ENCODE measurements at regions not wholly inside any gene's neighbourhood (a gene's known extent, or its start where the extent isn't known, plus 50 kb on each side); places are given as distances from the start of the nearest gene placed in this dataset.

GRCh38 chrX:121781991-121782390, 734.6 kb downstream of the GLUD2 start:
- TF ChIP-seq EP300 (IDR thresholded peaks at IDR 0.05) (no peak), CTCF (IDR thresholded peaks at IDR 0.05) (no peak), POLR2A (IDR thresholded peaks at IDR 0.05) (no peak)
- Histone ChIP-seq H3K4me1 (no peaks in the 10 kb centered on the region), H3K9me3 (no peaks in the 10 kb centered on the region), H3K27me3 (no peaks in the 10 kb centered on the region), H3K27ac (no peak overlapping the region), H3K4me3 (no peak overlapping the region), H3K36me3 (peaks cover 0 to 3% (median 0%) of the 10 kb centered on the region in 3 donors)
- no peak for DNase-seq (ENCODE audit: low spot score in 2 of 2)

- TF ChIP-seq CTCF (IDR thresholded peaks at IDR 0.05) (no peak), EP300 (IDR thresholded peaks at IDR 0.05) (no peak)
- 63 to 73% methylated on average over 2 of the region's 2 CpGs for WGBS, 2 donors
- H3K4me3 ChIP-seq, result no peak overlapping the region
- no peaks in the 10 kb centered on the region for H3K4me1 ChIP-seq
- no peak overlapping the region for H3K27ac ChIP-seq
- no peaks in the 10 kb centered on the region for H3K9me3 ChIP-seq
- H3K27me3 ChIP-seq, result no peaks in the 10 kb centered on the region
- H3K36me3 ChIP-seq, result peaks cover 0 to 3% (median 0%) of the 10 kb centered on the region in 3 donors
- DNase-seq (ENCODE audit: low spot score in 2 of 2), result no peak
Observed at GRCh38 chrX:121782544-121782943, 735.1 kb downstream of the GLUD2 start.

- Histone ChIP-seq H3K9me3 (no peaks in the 10 kb centered on the region), H3K4me3 (no peak overlapping the region), H3K4me1 (no peaks in the 10 kb centered on the region), H3K27me3 (no peaks in the 10 kb centered on the region), H3K27ac (no peak overlapping the region), H3K36me3 (peaks cover 0 to 3% (median 0%) of the 10 kb centered on the region in 3 donors)
- no peak for DNase-seq (ENCODE audit: low spot score in 2 of 2)
- 50 to 59% methylated on average over 2 to 3 of the region's 3 CpGs for WGBS, 2 donors
- TF ChIP-seq POLR2A (IDR thresholded peaks at IDR 0.05), result no peak
- TF ChIP-seq EP300 (IDR thresholded peaks at IDR 0.05), result no peak
- TF ChIP-seq CTCF (IDR thresholded peaks at IDR 0.05), result no peak
Observed at GRCh38 chrX:121782976-121783375, 735.6 kb downstream of the GLUD2 start.

- TF ChIP-seq POLR2A (IDR thresholded peaks at IDR 0.05), result no peak
- no peak for TF ChIP-seq EP300 (IDR thresholded peaks at IDR 0.05)
- TF ChIP-seq CTCF (IDR thresholded peaks at IDR 0.05), result no peak
Observed at GRCh38 chrX:121802881-121803412, 755.5 kb downstream of the GLUD2 start.

GRCh38 chrX:121823406-121823805, 776.0 kb downstream of the GLUD2 start:
- Histone ChIP-seq H3K9me3 (no peaks in the 10 kb centered on the region), H3K27ac (no peak overlapping the region), H3K27me3 (no peaks in the 10 kb centered on the region), H3K4me3 (no peak overlapping the region), H3K4me1 (no peaks in the 10 kb centered on the region), H3K36me3 (no peaks in the 10 kb centered on the region)
- whole genome bisulfite sequencing, 2 donors, result 58 to 83% methylated on average over 1 to 2 of the region's 2 CpGs
- TF ChIP-seq CTCF (IDR thresholded peaks at IDR 0.05) (no peak), POLR2A (IDR thresholded peaks at IDR 0.05) (no peak), EP300 (IDR thresholded peaks at IDR 0.05) (no peak)
- DNase-seq (ENCODE audit: low spot score in 2 of 2), result no peak

More at GRCh38 chrX:121802881-121803412, 755.5 kb downstream of the GLUD2 start:
- Histone ChIP-seq H3K27ac (no peak overlapping the region), H3K27me3 (no peaks in the 10 kb centered on the region), H3K4me1 (no peaks in the 10 kb centered on the region), H3K36me3 (no peaks in the 10 kb centered on the region), H3K9me3 (no peaks in the 10 kb centered on the region), H3K4me3 (no peak overlapping the region)
- WGBS, 2 donors, result 86% methylated on average over 5 of the region's 7 CpGs; no CpG with 5 or more reads in 1 of the 2 donors
- DNase-seq (ENCODE audit: low spot score in 2 of 2), result no peak
